Liver (tissue), 8 donors: ENCODE measurements at regions not wholly inside any gene's neighbourhood (a gene's known extent, or its start where the extent isn't known, plus 50 kb on each side); places are given as distances from the start of the nearest gene placed in this dataset.

ENCODE experiments used
- DNase-seq: peaks from one replicate; pipeline ENCODE4 v3.0.0-alpha.2; 2017; ENCODE audit warnings: low spot score
- H3K27ac ChIP-seq, 2 donors: one replicate each; pipeline ENCODE4 v1.7.0; 2013; ENCODE audit warnings: inconsistent platforms in 2 of 2, low read length in 2 of 2, control low read depth in 1 of 2, low read depth in 1 of 2, mild to moderate bottlenecking in 1 of 2
- H3K27me3 ChIP-seq, 4 donors: one replicate each; pipeline versions ENCODE4 v1.6.1 to v1.7.0; 2013; ENCODE audit warnings: low read length in 3 of 4, inconsistent platforms in 1 of 4, mild to moderate bottlenecking in 1 of 4, moderate library complexity in 1 of 4; ENCODE audit not compliant: control insufficient read depth in 4 of 4, insufficient read depth in 4 of 4
- H3K36me3 ChIP-seq, 4 donors: one replicate each; pipeline versions ENCODE4 v1.6.1 to v1.7.0; 2013; ENCODE audit warnings: low read length in 3 of 4, mild to moderate bottlenecking in 3 of 4, low read depth in 1 of 4, moderate library complexity in 1 of 4; ENCODE audit not compliant: control insufficient read depth in 4 of 4, insufficient read depth in 3 of 4
- H3K4me1 ChIP-seq, 4 donors: one replicate each; pipeline versions ENCODE4 v1.6.1 to v1.7.0; 2013; ENCODE audit warnings: low read length in 3 of 4, mild to moderate bottlenecking in 3 of 4, moderate library complexity in 1 of 4; ENCODE audit not compliant: control insufficient read depth in 4 of 4, insufficient read depth in 4 of 4
- H3K4me3 ChIP-seq, 3 donors: one replicate each; pipeline versions ENCODE4 v1.6.1 to v1.7.0; 2013; ENCODE audit warnings: low read length in 3 of 3, control low read depth in 1 of 3, low read depth in 1 of 3, mild to moderate bottlenecking in 1 of 3
- H3K9ac ChIP-seq, 2 donors: one replicate each; pipeline ENCODE4 v1.7.0; 2013; ENCODE audit warnings: low read length in 2 of 2, mild to moderate bottlenecking in 2 of 2, moderate library complexity in 2 of 2, control low read depth in 1 of 2, low read depth in 1 of 2
- H3K9me3 ChIP-seq, 4 donors: one replicate each; pipeline versions ENCODE4 v1.6.1 to v1.7.0; 2013; ENCODE audit warnings: low read length in 3 of 4; ENCODE audit not compliant: control insufficient read depth in 4 of 4
- EGR1 ChIP-seq, 2 donors: IDR thresholded peaks; 2 replicates each; pipeline ENCODE4 v1.6.1; 2016 to 2018; ENCODE audit warnings: antibody characterized with exemption in 2 of 2, low read depth in 2 of 2
- FOXA1 ChIP-seq: IDR thresholded peaks from 2 replicates; pipeline ENCODE4 v1.6.1; 2016; ENCODE audit warnings: antibody characterized with exemption
- FOXA2 ChIP-seq: IDR thresholded peaks from 2 replicates; pipeline ENCODE4 v1.6.1; 2016; ENCODE audit warnings: antibody characterized with exemption
- GABPA ChIP-seq, 2 donors: IDR thresholded peaks in 1 of 2; conservative IDR thresholded peaks in 1 of 2; 2 replicates each; pipeline ENCODE4 v1.6.1; 2016; ENCODE audit warnings: antibody characterized with exemption in 2 of 2, mild to moderate bottlenecking in 1 of 2, moderate library complexity in 1 of 2
- HNF4A ChIP-seq, 2 donors: conservative IDR thresholded peaks; 2 replicates each; pipeline ENCODE4 v1.6.1; 2016; ENCODE audit warnings: antibody characterized with exemption in 2 of 2, mild to moderate bottlenecking in 2 of 2
- HNF4G ChIP-seq: IDR thresholded peaks from 2 replicates; pipeline ENCODE4 v1.6.1; 2016; ENCODE audit warnings: antibody characterized with exemption
- JUND ChIP-seq, 2 donors: IDR thresholded peaks; 2 replicates each; pipeline ENCODE4 v1.6.1; 2016; ENCODE audit warnings: antibody characterized with exemption in 2 of 2
- NR2F2 ChIP-seq: IDR thresholded peaks from 2 replicates; pipeline ENCODE4 v1.6.1; 2016; ENCODE audit warnings: antibody characterized with exemption
- RXRA ChIP-seq, 2 donors: IDR thresholded peaks; 2 replicates each; pipeline ENCODE4 v1.6.1; 2017 to 2018; ENCODE audit warnings: antibody characterized with exemption in 2 of 2, mild to moderate bottlenecking in 1 of 2
- SP1 ChIP-seq: IDR thresholded peaks from 2 replicates; pipeline ENCODE4 v1.6.1; 2018; ENCODE audit warnings: antibody characterized with exemption, mild to moderate bottlenecking
- TAF1 ChIP-seq: conservative IDR thresholded peaks from 2 replicates; pipeline ENCODE4 v1.6.1; 2016; ENCODE audit warnings: antibody characterized with exemption, mild to moderate bottlenecking
- YY1 ChIP-seq: IDR thresholded peaks from 2 replicates; pipeline ENCODE4 v1.6.1; 2016; ENCODE audit warnings: antibody characterized with exemption, mild to moderate bottlenecking
- WGBS: extraction: QIAGEN DNeasy Blood & Tissue Kit; methylation state at CpG from one replicate; pipeline ENCODE4 v1.1.7; 2013; 5-methylcytosine and 5-hydroxymethylcytosine counted together
- TF ChIP-seq, protein P1 (sequence below): IDR thresholded peaks from 2 replicates; pipeline ENCODE4 v1.6.1; 2016; ENCODE audit warnings: antibody characterized with exemption
- TF ChIP-seq, protein P2 (sequence below): IDR thresholded peaks from 2 replicates; pipeline ENCODE4 v1.6.1; 2016; ENCODE audit warnings: antibody characterized with exemption, mild to moderate bottlenecking
- TF ChIP-seq, protein P3 (sequence below): IDR thresholded peaks from 2 replicates; pipeline ENCODE4 v1.6.1; 2016; ENCODE audit warnings: antibody characterized with exemption
- TF ChIP-seq, protein P4 (sequence below): fragments of 150-350 bp; IDR thresholded peaks from 2 replicates; pipeline ENCODE4 v1.5.1; 2017; ENCODE audit warnings: improper control_type of control experiment, low read depth, low read length; ENCODE audit not compliant: missing input control
- donor health status: healthy.
- donor health status: healthy.
- donor health status: healthy.
- donor health status: healthy.
- donor health status: healthy.

DNA sequence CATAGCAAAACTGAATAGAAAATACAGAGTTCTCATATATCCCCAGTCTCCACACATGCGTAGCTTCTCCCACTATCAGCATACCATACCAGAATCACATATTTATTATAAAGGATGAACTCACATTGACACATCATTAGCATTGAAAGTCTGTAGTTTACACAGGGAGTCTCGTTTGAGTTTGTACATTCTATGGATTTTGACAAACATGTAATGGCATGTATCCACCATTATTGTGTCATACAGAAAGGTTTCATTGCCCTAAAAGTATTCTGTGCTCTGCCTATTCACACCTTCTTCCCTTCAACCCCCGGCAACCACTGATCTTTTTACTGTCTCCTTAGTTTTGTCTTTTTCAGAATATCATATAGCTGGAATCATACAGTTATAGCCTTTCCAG lies 562.4 kb downstream of the KCTD8 start:
- TF ChIP-seq FOXA2 (no peak), NR2F2 (no peak), TAF1 (no peak), SP1 (no peak), RXRA (IDR thresholded peaks at IDR 0.05) (no peak), EGR1 (IDR thresholded peaks at IDR 0.05; ENCODE audit: low read depth in 2 of 2) (no peak), HNF4A (conservative IDR thresholded peaks at IDR 0.05) (no peak), HNF4G (no peak), JUND (IDR thresholded peaks at IDR 0.05) (no peak), GABPA (IDR thresholded peaks at IDR 0.05 in 1 of 2, conservative IDR thresholded peaks at IDR 0.05 in 1 of 2) (no peak), YY1 (no peak)
- TF ChIP-seq, protein P1, sequence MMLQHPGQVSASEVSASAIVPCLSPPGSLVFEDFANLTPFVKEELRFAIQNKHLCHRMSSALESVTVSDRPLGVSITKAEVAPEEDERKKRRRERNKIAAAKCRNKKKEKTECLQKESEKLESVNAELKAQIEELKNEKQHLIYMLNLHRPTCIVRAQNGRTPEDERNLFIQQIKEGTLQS: no peak
- TF ChIP-seq, protein P2, sequence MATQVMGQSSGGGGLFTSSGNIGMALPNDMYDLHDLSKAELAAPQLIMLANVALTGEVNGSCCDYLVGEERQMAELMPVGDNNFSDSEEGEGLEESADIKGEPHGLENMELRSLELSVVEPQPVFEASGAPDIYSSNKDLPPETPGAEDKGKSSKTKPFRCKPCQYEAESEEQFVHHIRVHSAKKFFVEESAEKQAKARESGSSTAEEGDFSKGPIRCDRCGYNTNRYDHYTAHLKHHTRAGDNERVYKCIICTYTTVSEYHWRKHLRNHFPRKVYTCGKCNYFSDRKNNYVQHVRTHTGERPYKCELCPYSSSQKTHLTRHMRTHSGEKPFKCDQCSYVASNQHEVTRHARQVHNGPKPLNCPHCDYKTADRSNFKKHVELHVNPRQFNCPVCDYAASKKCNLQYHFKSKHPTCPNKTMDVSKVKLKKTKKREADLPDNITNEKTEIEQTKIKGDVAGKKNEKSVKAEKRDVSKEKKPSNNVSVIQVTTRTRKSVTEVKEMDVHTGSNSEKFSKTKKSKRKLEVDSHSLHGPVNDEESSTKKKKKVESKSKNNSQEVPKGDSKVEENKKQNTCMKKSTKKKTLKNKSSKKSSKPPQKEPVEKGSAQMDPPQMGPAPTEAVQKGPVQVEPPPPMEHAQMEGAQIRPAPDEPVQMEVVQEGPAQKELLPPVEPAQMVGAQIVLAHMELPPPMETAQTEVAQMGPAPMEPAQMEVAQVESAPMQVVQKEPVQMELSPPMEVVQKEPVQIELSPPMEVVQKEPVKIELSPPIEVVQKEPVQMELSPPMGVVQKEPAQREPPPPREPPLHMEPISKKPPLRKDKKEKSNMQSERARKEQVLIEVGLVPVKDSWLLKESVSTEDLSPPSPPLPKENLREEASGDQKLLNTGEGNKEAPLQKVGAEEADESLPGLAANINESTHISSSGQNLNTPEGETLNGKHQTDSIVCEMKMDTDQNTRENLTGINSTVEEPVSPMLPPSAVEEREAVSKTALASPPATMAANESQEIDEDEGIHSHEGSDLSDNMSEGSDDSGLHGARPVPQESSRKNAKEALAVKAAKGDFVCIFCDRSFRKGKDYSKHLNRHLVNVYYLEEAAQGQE: no peak
- TF ChIP-seq, protein P3, sequence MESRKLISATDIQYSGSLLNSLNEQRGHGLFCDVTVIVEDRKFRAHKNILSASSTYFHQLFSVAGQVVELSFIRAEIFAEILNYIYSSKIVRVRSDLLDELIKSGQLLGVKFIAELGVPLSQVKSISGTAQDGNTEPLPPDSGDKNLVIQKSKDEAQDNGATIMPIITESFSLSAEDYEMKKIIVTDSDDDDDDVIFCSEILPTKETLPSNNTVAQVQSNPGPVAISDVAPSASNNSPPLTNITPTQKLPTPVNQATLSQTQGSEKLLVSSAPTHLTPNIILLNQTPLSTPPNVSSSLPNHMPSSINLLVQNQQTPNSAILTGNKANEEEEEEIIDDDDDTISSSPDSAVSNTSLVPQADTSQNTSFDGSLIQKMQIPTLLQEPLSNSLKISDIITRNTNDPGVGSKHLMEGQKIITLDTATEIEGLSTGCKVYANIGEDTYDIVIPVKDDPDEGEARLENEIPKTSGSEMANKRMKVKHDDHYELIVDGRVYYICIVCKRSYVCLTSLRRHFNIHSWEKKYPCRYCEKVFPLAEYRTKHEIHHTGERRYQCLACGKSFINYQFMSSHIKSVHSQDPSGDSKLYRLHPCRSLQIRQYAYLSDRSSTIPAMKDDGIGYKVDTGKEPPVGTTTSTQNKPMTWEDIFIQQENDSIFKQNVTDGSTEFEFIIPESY: no peak
- TF ChIP-seq, protein P4, sequence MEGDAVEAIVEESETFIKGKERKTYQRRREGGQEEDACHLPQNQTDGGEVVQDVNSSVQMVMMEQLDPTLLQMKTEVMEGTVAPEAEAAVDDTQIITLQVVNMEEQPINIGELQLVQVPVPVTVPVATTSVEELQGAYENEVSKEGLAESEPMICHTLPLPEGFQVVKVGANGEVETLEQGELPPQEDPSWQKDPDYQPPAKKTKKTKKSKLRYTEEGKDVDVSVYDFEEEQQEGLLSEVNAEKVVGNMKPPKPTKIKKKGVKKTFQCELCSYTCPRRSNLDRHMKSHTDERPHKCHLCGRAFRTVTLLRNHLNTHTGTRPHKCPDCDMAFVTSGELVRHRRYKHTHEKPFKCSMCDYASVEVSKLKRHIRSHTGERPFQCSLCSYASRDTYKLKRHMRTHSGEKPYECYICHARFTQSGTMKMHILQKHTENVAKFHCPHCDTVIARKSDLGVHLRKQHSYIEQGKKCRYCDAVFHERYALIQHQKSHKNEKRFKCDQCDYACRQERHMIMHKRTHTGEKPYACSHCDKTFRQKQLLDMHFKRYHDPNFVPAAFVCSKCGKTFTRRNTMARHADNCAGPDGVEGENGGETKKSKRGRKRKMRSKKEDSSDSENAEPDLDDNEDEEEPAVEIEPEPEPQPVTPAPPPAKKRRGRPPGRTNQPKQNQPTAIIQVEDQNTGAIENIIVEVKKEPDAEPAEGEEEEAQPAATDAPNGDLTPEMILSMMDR: no peak
- H3K4me1 ChIP-seq: no peaks in the 10 kb centered on the region
- H3K36me3 ChIP-seq: no peaks in the 10 kb centered on the region
- no peak overlapping the region for H3K27ac ChIP-seq
- H3K27me3 ChIP-seq: no peaks in the 10 kb centered on the region
- WGBS: 74% methylated on average over 3 of the region's 3 CpGs
- no peaks in the 10 kb centered on the region for H3K9me3 ChIP-seq
- H3K4me3 ChIP-seq: no peak overlapping the region
- DNase-seq: no peak
- no peak overlapping the region for H3K9ac ChIP-seq

DNA sequence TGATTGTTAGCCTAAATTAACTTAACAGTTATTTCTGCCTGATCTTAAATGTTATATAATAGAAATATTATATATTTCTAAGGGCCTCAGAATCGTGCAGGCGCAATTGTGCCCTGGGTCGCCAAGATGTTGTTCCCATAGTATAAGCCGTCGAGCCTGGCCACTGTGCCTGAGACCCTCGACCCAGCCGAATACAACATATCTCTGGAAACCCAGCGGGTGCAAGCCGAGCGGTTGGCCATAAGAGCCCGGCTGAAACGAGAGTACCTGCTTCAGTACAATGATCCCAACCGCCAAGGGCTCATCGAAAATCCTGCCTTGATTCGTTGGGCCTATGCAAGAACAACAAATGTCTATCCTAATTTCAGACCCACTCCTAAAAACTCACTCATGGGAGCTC lies 549.8 kb downstream of the KCTD8 start:
- no peaks in the 10 kb centered on the region for H3K36me3 ChIP-seq
- TF ChIP-seq RXRA (IDR thresholded peaks at IDR 0.05) (no peak), EGR1 (IDR thresholded peaks at IDR 0.05; ENCODE audit: low read depth in 2 of 2) (no peak), JUND (IDR thresholded peaks at IDR 0.05) (no peak), HNF4A (conservative IDR thresholded peaks at IDR 0.05) (no peak), FOXA1 (no peak)
- TF ChIP-seq, protein P4: no peak
- TF ChIP-seq, protein P3: no peak
- H3K27me3 ChIP-seq: no peaks in the 10 kb centered on the region
- no peak overlapping the region for H3K9ac ChIP-seq
- WGBS: 94% methylated on average over 15 of the region's 15 CpGs
- no peaks in the 10 kb centered on the region for H3K9me3 ChIP-seq
- no peak overlapping the region for H3K4me3 ChIP-seq
- no peak overlapping the region for H3K27ac ChIP-seq
- H3K4me1 ChIP-seq: no peaks in the 10 kb centered on the region
- no peak for DNase-seq
